Endodermal cell (in vitro differentiated cells): ENCODE measurements at regions not wholly inside any gene's neighbourhood (a gene's known extent, or its start where the extent isn't known, plus 50 kb on each side); places are given as distances from the start of the nearest gene placed in this dataset.

Source experiments
- DNase-seq: peaks from one replicate; pipeline ENCODE4 v3.0.0-alpha.2; 2017
- H3K27ac ChIP-seq: 2 replicates; pipeline ENCODE4 v1.5.1; 2013; ENCODE audit warnings: mild to moderate bottlenecking, low read depth, low read length, moderate library complexity
- H3K27me3 ChIP-seq: 2 replicates; pipeline ENCODE4 v1.6.1; 2013; ENCODE audit warnings: mild to moderate bottlenecking, low read length, moderate library complexity; ENCODE audit not compliant: insufficient read depth, control insufficient read depth, poor library complexity, severe bottlenecking
- H3K36me3 ChIP-seq: 2 replicates; pipeline ENCODE4 v1.7.0; 2013; ENCODE audit warnings: mild to moderate bottlenecking, low read length, moderate library complexity; ENCODE audit not compliant: control insufficient read depth, insufficient read depth
- H3K4me1 ChIP-seq: one replicate; pipeline ENCODE4 v1.7.0; 2013; ENCODE audit warnings: low read length; ENCODE audit not compliant: control insufficient read depth, insufficient read depth
- H3K4me3 ChIP-seq: 2 replicates; pipeline ENCODE4 v1.5.1; 2013; ENCODE audit warnings: mild to moderate bottlenecking, low read length, moderate library complexity
- H3K9ac ChIP-seq: 2 replicates; pipeline ENCODE4 v1.6.1; 2013; ENCODE audit warnings: mild to moderate bottlenecking, low read length, moderate library complexity; ENCODE audit not compliant: poor library complexity, severe bottlenecking; ENCODE audit errors: extremely low read depth
- H3K9me3 ChIP-seq: 2 replicates; pipeline ENCODE4 v1.6.1; 2013; ENCODE audit warnings: mild to moderate bottlenecking, low read length, moderate library complexity; ENCODE audit not compliant: control insufficient read depth
- H3K27ac Mint-ChIP-seq: 2 replicates; pipeline ENCODE4 v1.8.0; 2020; ENCODE audit warnings: mixed read lengths
- H3K27me3 Mint-ChIP-seq: 2 replicates; pipeline ENCODE4 v1.8.0; 2021; ENCODE audit warnings: mild to moderate bottlenecking, mixed read lengths; ENCODE audit not compliant: insufficient read depth
- H3K36me3 Mint-ChIP-seq: 2 replicates; pipeline ENCODE4 v1.8.0; 2020; ENCODE audit warnings: low read depth, mixed read lengths
- H3K4me1 Mint-ChIP-seq: 2 replicates; pipeline ENCODE4 v1.8.0; 2020; ENCODE audit warnings: mixed read lengths
- H3K4me3 Mint-ChIP-seq: 2 replicates; pipeline ENCODE4 v1.8.0; 2020; ENCODE audit warnings: mild to moderate bottlenecking, moderate library complexity, mixed read lengths
- H3K9me3 Mint-ChIP-seq: 2 replicates; pipeline ENCODE4 v1.8.0; 2020; ENCODE audit warnings: mild to moderate bottlenecking, mixed read lengths
- WGBS, 2 experiments: methylation state at CpG; one replicate each; pipeline versions ENCODE4 v1.1.5 to v1.1.7; 2013; ENCODE audit warnings: missing lambda C conversion rate in 2 of 2, mixed read lengths in 1 of 2; ENCODE audit not compliant: insufficient coverage in 1 of 2, insufficient read length in 1 of 2; 5-methylcytosine and 5-hydroxymethylcytosine counted together
- TF ChIP-seq, protein P1 (sequence below): fragments of 200-600 bp; sonication (generic); conservative IDR thresholded peaks from 2 replicates; pipeline ENCODE4 v1.5.0; 2021; ENCODE audit warnings: antibody characterized with exemption, mild to moderate bottlenecking

GRCh38 chr11:134879931-134880330, 467.9 kb upstream of the B3GAT1 start:
- peaks cover 8% of the 10 kb centered on the region for H3K27me3 Mint-ChIP-seq
- Histone ChIP-seq H3K9me3 (no peaks in the 10 kb centered on the region), H3K4me1 (no peaks in the 10 kb centered on the region)

GRCh38 chr11:134879341-134879740, 467.3 kb upstream of the B3GAT1 start:
- WGBS, 2 experiments = 94 to 100% methylated on average over 4 of the region's 4 CpGs
- DNase-seq = no peak
- no peak overlapping the region for H3K4me3 Mint-ChIP-seq

More at GRCh38 chr11:134879931-134880330, 467.9 kb upstream of the B3GAT1 start:
- no peak overlapping the region for H3K4me3 ChIP-seq
- H3K36me3 Mint-ChIP-seq = no peaks in the 10 kb centered on the region
- 96 to 100% methylated on average over 2 to 3 of the region's 3 CpGs for WGBS, 2 experiments
- no peaks in the 10 kb centered on the region for H3K9me3 Mint-ChIP-seq
- H3K4me1 Mint-ChIP-seq = no peaks in the 10 kb centered on the region
- TF ChIP-seq, protein P1, sequence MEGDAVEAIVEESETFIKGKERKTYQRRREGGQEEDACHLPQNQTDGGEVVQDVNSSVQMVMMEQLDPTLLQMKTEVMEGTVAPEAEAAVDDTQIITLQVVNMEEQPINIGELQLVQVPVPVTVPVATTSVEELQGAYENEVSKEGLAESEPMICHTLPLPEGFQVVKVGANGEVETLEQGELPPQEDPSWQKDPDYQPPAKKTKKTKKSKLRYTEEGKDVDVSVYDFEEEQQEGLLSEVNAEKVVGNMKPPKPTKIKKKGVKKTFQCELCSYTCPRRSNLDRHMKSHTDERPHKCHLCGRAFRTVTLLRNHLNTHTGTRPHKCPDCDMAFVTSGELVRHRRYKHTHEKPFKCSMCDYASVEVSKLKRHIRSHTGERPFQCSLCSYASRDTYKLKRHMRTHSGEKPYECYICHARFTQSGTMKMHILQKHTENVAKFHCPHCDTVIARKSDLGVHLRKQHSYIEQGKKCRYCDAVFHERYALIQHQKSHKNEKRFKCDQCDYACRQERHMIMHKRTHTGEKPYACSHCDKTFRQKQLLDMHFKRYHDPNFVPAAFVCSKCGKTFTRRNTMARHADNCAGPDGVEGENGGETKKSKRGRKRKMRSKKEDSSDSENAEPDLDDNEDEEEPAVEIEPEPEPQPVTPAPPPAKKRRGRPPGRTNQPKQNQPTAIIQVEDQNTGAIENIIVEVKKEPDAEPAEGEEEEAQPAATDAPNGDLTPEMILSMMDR = no peak
- H3K9ac ChIP-seq = no peak overlapping the region
- no peak overlapping the region for H3K4me3 Mint-ChIP-seq
- no peak overlapping the region for H3K27ac Mint-ChIP-seq
- DNase-seq = no peak
- no peaks in the 10 kb centered on the region for H3K36me3 ChIP-seq
- H3K27me3 ChIP-seq = no peaks in the 10 kb centered on the region
- H3K27ac ChIP-seq = no peak overlapping the region

GRCh38 chr11:134878785-134879184, 466.7 kb upstream of the B3GAT1 start:
- Histone ChIP-seq H3K27ac (no peak overlapping the region), H3K4me3 (no peak overlapping the region), H3K9me3 (no peaks in the 10 kb centered on the region), H3K4me1 (no peaks in the 10 kb centered on the region), H3K27me3 (no peaks in the 10 kb centered on the region), H3K36me3 (no peaks in the 10 kb centered on the region), H3K9ac (no peak overlapping the region)
- Mint-ChIP-seq H3K27me3 (peaks cover 8% of the 10 kb centered on the region), H3K9me3 (no peaks in the 10 kb centered on the region), H3K27ac (no peak overlapping the region), H3K4me1 (no peaks in the 10 kb centered on the region), H3K4me3 (no peak overlapping the region), H3K36me3 (no peaks in the 10 kb centered on the region)
- no peak for DNase-seq
- TF ChIP-seq, protein P1 = no peak
- WGBS, 2 experiments = 82 to 94% methylated on average over 4 to 6 of the region's 6 CpGs

More at GRCh38 chr11:134879341-134879740, 467.3 kb upstream of the B3GAT1 start:
- no peaks in the 10 kb centered on the region for H3K36me3 ChIP-seq
- H3K27me3 ChIP-seq = no peaks in the 10 kb centered on the region
- no peaks in the 10 kb centered on the region for H3K9me3 ChIP-seq
- no peak overlapping the region for H3K9ac ChIP-seq
- Mint-ChIP-seq H3K27me3 (peaks cover 8% of the 10 kb centered on the region), H3K9me3 (no peaks in the 10 kb centered on the region), H3K27ac (no peak overlapping the region), H3K36me3 (no peaks in the 10 kb centered on the region), H3K4me1 (no peaks in the 10 kb centered on the region)
- no peaks in the 10 kb centered on the region for H3K4me1 ChIP-seq
- TF ChIP-seq, protein P1 = no peak
- no peak overlapping the region for H3K27ac ChIP-seq
- H3K4me3 ChIP-seq = no peak overlapping the region
